K562 (cell line): ENCODE measurements at regions not wholly inside any gene's neighbourhood (a gene's known extent, or its start where the extent isn't known, plus 50 kb on each side); places are given as distances from the start of the nearest gene placed in this dataset.

Experiments used
- NR2C1 ChIP-seq, 2 experiments: fragments of 450-650 bp; IDR thresholded peaks; 2 replicates each; pipeline ENCODE4 v1.6.1; 2017; ENCODE audit warnings: mild to moderate bottlenecking in 2 of 2, antibody characterized with exemption in 1 of 2, inconsistent platforms in 1 of 2, missing compliant biosample characterization in 1 of 2, missing genetic modification characterization in 1 of 2
- OTX1 ChIP-seq: fragments of 450-650 bp; formaldehyde crosslinking; IDR thresholded peaks from 2 replicates; pipeline ENCODE4 v1.4.0; 2022; ENCODE audit warnings: mild to moderate bottlenecking
- POLR2A ChIP-seq: fragments of 450-650 bp; conservative IDR thresholded peaks from 2 replicates; pipeline ENCODE4 v1.6.1; 2016
- PURB ChIP-seq: sonication (generic); formaldehyde crosslinking; IDR thresholded peaks from 2 replicates; pipeline ENCODE4 v1.9.0; 2021; ENCODE audit warnings: low read depth, mild to moderate bottlenecking, missing genetic modification reagents
- SMARCB1 ChIP-seq: IDR thresholded peaks from 2 replicates; pipeline ENCODE4 v1.6.1; 2011; ENCODE audit warnings: improper control_type of control experiment, low read depth; ENCODE audit not compliant: insufficient read length
- TARDBP ChIP-seq: fragments of 450-650 bp; IDR thresholded peaks from 2 replicates; pipeline ENCODE4 v1.6.1; 2016
- ZZZ3 ChIP-seq: fragments of 450-650 bp; IDR thresholded peaks from 2 replicates; pipeline ENCODE4 v1.6.1; 2016; ENCODE audit warnings: antibody characterized with exemption, mild to moderate bottlenecking, moderate library complexity
- TF ChIP-seq, protein P1 (sequence below): fragments of 450-650 bp; IDR thresholded peaks from 2 replicates; pipeline ENCODE4 v1.6.1; 2016
- TF ChIP-seq, protein P2 (sequence below), 3 experiments: IDR thresholded peaks in 2 of 3; conservative IDR thresholded peaks in 1 of 3; 2 replicates each; pipeline ENCODE4 v1.5.1; 2011 to 2012; ENCODE audit warnings: low read length in 3 of 3, mild to moderate bottlenecking in 3 of 3, control low read depth in 2 of 3, improper control_type of control experiment in 1 of 3, inconsistent platforms in 1 of 3, low read depth in 1 of 3, mixed read lengths in 1 of 3, moderate library complexity in 1 of 3; ENCODE audit not compliant: insufficient read depth in 2 of 3
- TF ChIP-seq, protein P3 (sequence below): IDR thresholded peaks from 3 replicates; pipeline ENCODE4 v1.6.1; 2011; ENCODE audit warnings: borderline replicate concordance, mild to moderate bottlenecking; ENCODE audit not compliant: insufficient read length, insufficient read depth

DNA sequence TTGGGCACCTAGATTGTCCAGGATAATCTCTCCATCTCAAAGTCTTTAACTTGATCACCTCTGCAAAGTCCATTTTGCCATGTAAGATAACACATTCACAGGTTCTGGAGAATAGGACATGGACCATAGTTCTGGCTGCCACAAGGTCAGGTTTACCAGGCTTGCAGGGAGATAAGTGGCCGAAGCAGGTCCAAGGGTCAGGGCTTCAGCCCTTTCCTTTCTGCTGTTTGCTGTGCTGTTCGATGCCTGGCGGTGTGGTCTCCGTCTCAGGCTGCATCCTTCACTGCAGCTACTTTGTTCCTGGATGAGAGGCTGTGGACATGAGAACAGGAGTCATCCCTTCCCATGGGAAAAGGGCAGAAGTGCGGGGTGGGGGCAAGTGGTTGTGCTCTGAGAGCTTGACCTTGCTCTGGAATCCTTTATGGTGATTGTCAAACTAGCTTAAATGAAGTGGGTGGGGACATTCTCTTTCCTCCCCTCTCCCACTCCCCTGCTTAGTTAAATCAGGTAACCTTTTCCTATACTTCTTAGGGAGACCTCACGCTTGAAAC, 320.2 kb upstream of the C2CD4B start:
- TF ChIP-seq ZZZ3 (no peak), NR2C1 (IDR thresholded peaks at IDR 0.05) (no peak), NR2C1 (tag; IDR thresholded peaks at IDR 0.05) (no peak), POLR2A (no peak), TARDBP (no peak), PURB (no peak), SMARCB1 (no peak), OTX1 (CRISPR knock-in tag) (no peak)
- TF ChIP-seq, protein P1, sequence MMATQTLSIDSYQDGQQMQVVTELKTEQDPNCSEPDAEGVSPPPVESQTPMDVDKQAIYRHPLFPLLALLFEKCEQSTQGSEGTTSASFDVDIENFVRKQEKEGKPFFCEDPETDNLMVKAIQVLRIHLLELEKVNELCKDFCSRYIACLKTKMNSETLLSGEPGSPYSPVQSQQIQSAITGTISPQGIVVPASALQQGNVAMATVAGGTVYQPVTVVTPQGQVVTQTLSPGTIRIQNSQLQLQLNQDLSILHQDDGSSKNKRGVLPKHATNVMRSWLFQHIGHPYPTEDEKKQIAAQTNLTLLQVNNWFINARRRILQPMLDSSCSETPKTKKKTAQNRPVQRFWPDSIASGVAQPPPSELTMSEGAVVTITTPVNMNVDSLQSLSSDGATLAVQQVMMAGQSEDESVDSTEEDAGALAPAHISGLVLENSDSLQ: no peak
- TF ChIP-seq, protein P2, sequence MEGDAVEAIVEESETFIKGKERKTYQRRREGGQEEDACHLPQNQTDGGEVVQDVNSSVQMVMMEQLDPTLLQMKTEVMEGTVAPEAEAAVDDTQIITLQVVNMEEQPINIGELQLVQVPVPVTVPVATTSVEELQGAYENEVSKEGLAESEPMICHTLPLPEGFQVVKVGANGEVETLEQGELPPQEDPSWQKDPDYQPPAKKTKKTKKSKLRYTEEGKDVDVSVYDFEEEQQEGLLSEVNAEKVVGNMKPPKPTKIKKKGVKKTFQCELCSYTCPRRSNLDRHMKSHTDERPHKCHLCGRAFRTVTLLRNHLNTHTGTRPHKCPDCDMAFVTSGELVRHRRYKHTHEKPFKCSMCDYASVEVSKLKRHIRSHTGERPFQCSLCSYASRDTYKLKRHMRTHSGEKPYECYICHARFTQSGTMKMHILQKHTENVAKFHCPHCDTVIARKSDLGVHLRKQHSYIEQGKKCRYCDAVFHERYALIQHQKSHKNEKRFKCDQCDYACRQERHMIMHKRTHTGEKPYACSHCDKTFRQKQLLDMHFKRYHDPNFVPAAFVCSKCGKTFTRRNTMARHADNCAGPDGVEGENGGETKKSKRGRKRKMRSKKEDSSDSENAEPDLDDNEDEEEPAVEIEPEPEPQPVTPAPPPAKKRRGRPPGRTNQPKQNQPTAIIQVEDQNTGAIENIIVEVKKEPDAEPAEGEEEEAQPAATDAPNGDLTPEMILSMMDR (IDR thresholded peaks at IDR 0.05 in 2 of 3, conservative IDR thresholded peaks at IDR 0.05 in 1 of 3; ENCODE audit: insufficient read depth in 2 of 3, low read depth in 1 of 3, low read length in 3 of 3): no peak
- TF ChIP-seq, protein P3, sequence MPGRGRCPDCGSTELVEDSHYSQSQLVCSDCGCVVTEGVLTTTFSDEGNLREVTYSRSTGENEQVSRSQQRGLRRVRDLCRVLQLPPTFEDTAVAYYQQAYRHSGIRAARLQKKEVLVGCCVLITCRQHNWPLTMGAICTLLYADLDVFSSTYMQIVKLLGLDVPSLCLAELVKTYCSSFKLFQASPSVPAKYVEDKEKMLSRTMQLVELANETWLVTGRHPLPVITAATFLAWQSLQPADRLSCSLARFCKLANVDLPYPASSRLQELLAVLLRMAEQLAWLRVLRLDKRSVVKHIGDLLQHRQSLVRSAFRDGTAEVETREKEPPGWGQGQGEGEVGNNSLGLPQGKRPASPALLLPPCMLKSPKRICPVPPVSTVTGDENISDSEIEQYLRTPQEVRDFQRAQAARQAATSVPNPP: no peak
